ENCODE measurements at regions not wholly inside any gene's neighbourhood (a gene's known extent, or its start where the extent isn't known, plus 50 kb on each side); places are given as distances from the start of the nearest gene placed in this dataset.

DNA sequence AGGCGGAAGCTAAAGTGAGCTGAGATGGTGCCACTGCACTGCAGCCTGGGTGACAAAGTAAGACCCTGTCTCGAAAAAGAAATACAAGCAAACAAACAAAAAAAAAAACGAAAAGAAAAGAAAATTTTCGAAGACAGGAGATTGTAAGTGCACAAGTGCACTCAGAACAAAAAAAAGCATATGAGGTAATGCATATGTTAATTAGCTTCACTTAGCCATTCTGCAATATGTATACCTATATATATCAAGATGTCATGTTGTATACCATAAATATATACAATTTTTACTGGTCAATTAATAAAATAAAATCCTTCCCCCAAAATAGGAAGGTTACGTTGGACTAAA is 127.5 kb downstream of the RIN2 start:
- TF ChIP-seq CTCF (conservative IDR thresholded peaks at IDR 0.05; ENCODE audit: low read depth, low read length) = no peak

DNA sequence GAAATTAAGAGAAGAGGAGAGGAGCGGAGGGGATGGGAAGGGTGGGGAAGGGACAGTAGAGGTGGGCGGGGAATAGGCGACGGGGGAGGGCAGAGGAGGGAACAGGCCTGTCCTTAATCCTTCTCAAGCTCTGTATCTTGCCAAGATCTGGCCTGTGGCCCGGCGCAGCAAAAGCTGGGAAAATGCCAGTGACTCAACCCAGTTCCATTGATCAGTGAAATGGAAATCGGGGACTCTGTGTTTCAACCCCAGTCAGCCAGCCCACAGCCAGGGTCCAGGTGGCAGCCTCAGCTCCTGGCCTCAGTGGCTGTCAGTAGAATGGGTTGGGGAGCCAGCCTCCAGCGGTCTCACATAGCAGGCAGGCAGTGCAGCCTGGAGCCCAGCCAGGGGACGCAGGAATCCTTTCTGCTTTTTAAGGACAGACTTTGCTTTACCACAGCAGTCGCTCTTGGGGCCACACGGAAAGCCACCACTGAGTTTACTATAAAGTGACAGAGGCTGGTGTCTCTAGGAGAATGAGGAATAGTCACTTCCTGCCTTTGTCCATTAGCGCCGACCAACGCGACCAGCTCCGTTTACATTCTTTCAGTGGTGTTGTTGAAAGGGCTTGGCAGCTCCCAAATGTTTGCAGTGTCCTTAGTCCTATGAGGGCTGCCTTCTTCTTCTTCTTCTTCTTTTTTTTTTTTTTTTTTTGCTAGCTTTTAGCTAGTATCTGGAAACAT is 128.0 kb downstream of the RIN2 start:
- DNase-seq (ENCODE audit: low read depth) = no peak
- TF ChIP-seq CTCF (conservative IDR thresholded peaks at IDR 0.05; ENCODE audit: low read depth, low read length) = no peak
- H3K4me3 ChIP-seq (ENCODE audit: low read depth, low read length) = no peak overlapping the region

More for the DNA sequence above, 127.5 kb downstream of the RIN2 start:
- DNase-seq (ENCODE audit: low read depth) = no peak
- H3K4me3 ChIP-seq (ENCODE audit: low read depth, low read length) = no peak overlapping the region

DNA sequence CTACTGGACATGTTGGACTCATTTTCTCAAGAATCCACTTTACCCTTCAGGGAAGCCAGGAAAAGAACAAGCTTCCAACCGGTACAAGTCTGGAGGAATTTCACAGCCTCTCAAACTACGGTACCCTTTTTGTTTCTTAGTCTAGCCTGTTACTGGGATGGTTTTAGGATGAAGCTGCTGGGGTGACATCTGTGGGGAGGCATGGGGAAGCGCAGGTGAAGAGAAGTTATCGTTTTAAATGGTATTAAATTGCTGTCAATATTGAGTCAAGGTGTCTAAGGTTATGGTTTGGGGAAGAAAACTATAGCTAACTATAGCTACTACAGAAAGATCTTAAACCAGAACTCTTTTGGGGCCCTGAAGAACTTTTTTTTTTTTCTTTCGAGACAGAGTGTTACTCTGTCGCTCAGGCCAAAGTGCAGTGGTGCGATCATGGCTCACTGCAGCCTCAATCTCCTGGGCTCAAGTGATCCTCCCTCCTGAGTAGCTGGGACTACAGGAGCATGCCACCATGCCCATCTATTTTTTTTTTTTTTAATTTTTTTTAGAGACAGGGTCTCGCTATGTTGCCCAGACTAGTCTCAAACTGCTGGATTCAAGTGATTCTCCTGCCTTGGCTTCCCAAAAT is 128.7 kb downstream of the RIN2 start:
- peak; percentile 51 for TF ChIP-seq CTCF (conservative IDR thresholded peaks at IDR 0.05; ENCODE audit: low read depth, low read length)
- peak; percentile 60 for DNase-seq (ENCODE audit: low read depth)
- H3K4me3 ChIP-seq (ENCODE audit: low read depth, low read length) = no peak overlapping the region

DNA sequence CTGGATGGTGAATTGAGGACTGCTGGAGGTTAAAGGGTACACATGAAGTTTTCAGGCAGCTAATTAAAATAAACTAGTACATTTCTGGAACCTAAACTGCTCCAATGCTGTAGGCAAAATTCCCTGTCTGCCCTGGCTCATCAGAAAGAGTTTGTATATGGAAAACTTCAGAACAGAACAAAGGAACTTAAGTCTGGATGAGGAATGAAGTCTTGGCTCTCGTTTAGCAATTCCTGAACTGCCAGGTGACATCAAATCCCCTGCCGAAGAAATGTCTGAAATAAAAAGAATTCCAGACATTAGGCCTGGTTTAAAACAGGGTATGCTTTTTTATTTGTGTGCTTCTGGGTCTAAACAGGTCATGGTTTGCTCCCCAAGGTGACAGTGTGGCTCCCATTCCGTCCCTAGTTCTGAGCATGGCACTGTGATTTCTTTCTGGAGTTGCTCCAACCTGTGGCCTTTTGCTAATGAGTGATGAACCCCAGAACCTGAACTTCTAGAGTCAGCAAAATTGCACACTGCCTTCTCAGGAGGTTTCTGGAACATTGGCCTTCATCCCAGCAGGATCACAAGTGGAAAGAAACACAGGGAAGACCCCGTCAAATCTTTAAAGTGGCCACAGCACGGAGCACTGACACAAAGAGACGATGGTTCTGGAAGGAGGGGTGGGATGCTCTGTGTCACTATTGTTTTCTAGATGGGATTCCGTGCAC is 129.4 kb upstream of the NAA20 start:
- DNase-seq (ENCODE audit: low read depth) = no peak
- no peak for TF ChIP-seq CTCF (conservative IDR thresholded peaks at IDR 0.05; ENCODE audit: low read depth, low read length)
- no peak overlapping the region for H3K4me3 ChIP-seq (ENCODE audit: low read depth, low read length)

DNA sequence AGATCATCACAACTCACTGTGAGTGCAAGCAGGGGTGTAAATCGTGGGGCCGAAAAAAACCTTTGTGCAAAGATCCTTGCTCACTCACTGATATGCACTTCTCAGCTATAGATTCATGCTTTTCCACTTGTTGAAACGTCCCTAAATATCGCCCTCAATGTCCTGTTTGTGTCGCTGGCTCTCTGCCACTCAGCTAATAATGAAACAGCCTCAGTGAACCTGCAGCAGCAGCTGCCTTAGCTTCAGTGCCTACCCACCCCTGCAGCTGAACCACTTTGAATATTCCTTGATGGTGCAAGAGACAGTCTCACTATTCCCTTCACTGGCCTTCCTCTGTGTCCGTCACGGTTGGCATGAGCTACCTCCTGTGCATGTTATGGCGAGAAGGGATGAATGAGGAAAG is 128.9 kb upstream of the NAA20 start:
- TF ChIP-seq CTCF (conservative IDR thresholded peaks at IDR 0.05; ENCODE audit: low read depth, low read length) = no peak
- DNase-seq (ENCODE audit: low read depth) = no peak
- H3K4me3 ChIP-seq (ENCODE audit: low read depth, low read length) = no peak overlapping the region

GRCh38 chr20:19889011-19889953 is 127.9 kb upstream of the NAA20 start:
- no peak for TF ChIP-seq CTCF (conservative IDR thresholded peaks at IDR 0.05; ENCODE audit: low read depth, low read length)
- DNase-seq (ENCODE audit: low read depth) = peak; percentile 93
- peak overlapping the region; percentile 48 for H3K4me3 ChIP-seq (ENCODE audit: low read depth, low read length)
